ENCODE measurements at regions not wholly inside any gene's neighbourhood (a gene's known extent, or its start where the extent isn't known, plus 50 kb on each side); places are given as distances from the start of the nearest gene placed in this dataset.

DNA sequence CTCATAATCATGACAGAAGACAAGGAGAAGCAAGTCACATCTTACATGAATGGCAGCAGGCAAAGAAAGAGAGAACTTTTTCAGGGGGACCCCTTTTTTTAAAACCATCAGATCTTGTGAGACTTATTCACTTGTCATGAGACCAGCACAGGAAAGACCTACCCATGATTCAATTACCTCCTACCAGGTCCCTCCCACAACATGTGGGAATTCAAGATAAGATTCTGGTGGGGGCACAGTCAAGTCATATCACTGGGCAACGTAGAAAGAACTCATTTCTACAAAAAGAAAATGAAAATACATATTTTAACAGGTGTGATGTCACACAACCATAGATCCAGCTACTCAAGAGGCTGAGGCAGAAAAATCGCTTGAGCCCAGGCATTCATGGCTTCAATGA lies 304.1 kb downstream of the IPMK start:
- ChIA-PET CTCF (no interaction called here), POLR2A (no interaction called here)
- WGBS (ENCODE audit: low lambda C conversion rate), result 51% methylated on average over 2 of the region's 2 CpGs
- Histone ChIP-seq H3K27ac (ENCODE audit: low read depth in 2 of 2, low read length in 1 of 2) (peak overlapping the region in 1 of 2 experiments; percentile 77; a peak in 2 of 4 replicates), H3K79me2 (ENCODE audit: insufficient read depth) (no peaks in the 10 kb centered on the region), H3K9ac (no peak overlapping the region), H3K4me3 (ENCODE audit: low read depth in 2 of 2, low read length in 1 of 2) (no peak overlapping the region), H3K36me3 (replicated peaks in 1 of 2; ENCODE audit: control insufficient read depth in 1 of 2, insufficient read depth in 2 of 2, low read length in 1 of 2) (no peaks in the 10 kb centered on the region), H3F3A (replicated peaks; ENCODE audit: insufficient read depth) (peaks cover 7% of the 10 kb centered on the region), H4K20me1 (ENCODE audit: insufficient read depth) (no peaks in the 10 kb centered on the region), H3K27me3 (ENCODE audit: insufficient read depth) (no peaks in the 10 kb centered on the region), H2AFZ (ENCODE audit: low read depth) (0 out of 2 replicates have a peak overlapping the region, but pooled peaks have one; percentile 5), H3K4me1 (ENCODE audit: control insufficient read depth in 1 of 2, insufficient read depth in 2 of 2, low read depth in 1 of 2, low read length in 1 of 2) (peaks cover 2 to 6% of the 10 kb centered on the region in 2 experiments; a peak in 2 of 4 replicates), H3K9me2 (no peaks in the 10 kb centered on the region), H3K4me2 (no peak overlapping the region), H3K9me3 (no peaks in the 10 kb centered on the region)
- no peak for TF ChIP-seq MAX (IDR thresholded peaks at IDR 0.05; ENCODE audit: low read depth)
- TF ChIP-seq YY1 (IDR thresholded peaks at IDR 0.05; ENCODE audit: low read depth), result no peak
- TF ChIP-seq, protein P1, sequence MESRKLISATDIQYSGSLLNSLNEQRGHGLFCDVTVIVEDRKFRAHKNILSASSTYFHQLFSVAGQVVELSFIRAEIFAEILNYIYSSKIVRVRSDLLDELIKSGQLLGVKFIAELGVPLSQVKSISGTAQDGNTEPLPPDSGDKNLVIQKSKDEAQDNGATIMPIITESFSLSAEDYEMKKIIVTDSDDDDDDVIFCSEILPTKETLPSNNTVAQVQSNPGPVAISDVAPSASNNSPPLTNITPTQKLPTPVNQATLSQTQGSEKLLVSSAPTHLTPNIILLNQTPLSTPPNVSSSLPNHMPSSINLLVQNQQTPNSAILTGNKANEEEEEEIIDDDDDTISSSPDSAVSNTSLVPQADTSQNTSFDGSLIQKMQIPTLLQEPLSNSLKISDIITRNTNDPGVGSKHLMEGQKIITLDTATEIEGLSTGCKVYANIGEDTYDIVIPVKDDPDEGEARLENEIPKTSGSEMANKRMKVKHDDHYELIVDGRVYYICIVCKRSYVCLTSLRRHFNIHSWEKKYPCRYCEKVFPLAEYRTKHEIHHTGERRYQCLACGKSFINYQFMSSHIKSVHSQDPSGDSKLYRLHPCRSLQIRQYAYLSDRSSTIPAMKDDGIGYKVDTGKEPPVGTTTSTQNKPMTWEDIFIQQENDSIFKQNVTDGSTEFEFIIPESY (IDR thresholded peaks at IDR 0.05; ENCODE audit: borderline replicate concordance, low read depth), result no peak
- DNase-seq, result no peak

DNA sequence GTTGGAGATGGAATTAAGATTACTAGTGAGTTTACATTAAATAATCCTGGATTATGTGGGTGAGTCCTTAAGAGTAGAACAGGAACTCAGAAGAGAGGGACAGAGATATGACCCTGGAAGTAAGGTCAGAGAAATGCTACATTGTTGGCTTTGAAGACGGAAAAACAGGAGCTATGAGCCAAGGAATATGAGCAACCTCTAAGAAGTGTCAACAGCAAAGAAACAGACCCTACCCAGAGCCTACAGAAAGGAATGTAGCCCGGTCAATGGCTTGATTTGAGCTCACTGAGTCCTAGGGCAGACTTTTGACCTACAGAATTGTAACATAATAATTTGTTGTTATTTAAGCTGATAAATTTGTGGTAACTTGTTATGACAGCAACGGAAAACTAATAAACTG lies 304.9 kb downstream of the IPMK start:
- H3K27ac ChIP-seq (ENCODE audit: low read depth in 2 of 2, low read length in 1 of 2), result no peak overlapping the region

More for the DNA sequence above, 304.9 kb downstream of the IPMK start:
- Histone ChIP-seq H3K79me2 (ENCODE audit: insufficient read depth) (no peaks in the 10 kb centered on the region), H3K27me3 (ENCODE audit: insufficient read depth) (no peaks in the 10 kb centered on the region), H2AFZ (ENCODE audit: low read depth) (no peak overlapping the region), H3F3A (replicated peaks; ENCODE audit: insufficient read depth) (peaks cover 7% of the 10 kb centered on the region), H4K20me1 (ENCODE audit: insufficient read depth) (no peaks in the 10 kb centered on the region), H3K36me3 (replicated peaks in 1 of 2; ENCODE audit: control insufficient read depth in 1 of 2, insufficient read depth in 2 of 2, low read length in 1 of 2) (no peaks in the 10 kb centered on the region), H3K4me2 (no peak overlapping the region), H3K4me1 (ENCODE audit: control insufficient read depth in 1 of 2, insufficient read depth in 2 of 2, low read depth in 1 of 2, low read length in 1 of 2) (peaks cover 2 to 6% of the 10 kb centered on the region in 2 experiments; a peak in 2 of 4 replicates), H3K9ac (no peak overlapping the region), H3K9me3 (no peaks in the 10 kb centered on the region), H3K9me2 (no peaks in the 10 kb centered on the region), H3K4me3 (ENCODE audit: low read depth in 2 of 2, low read length in 1 of 2) (no peak overlapping the region)
- TF ChIP-seq POLR2AphosphoS5 (IDR thresholded peaks at IDR 0.05; ENCODE audit: low read depth, low read length), result no peak
- no peak for TF ChIP-seq ELF1 (IDR thresholded peaks at IDR 0.05)
- no peak for TF ChIP-seq TCF12 (IDR thresholded peaks at IDR 0.05)
- no peak for TF ChIP-seq USF2 (IDR thresholded peaks at IDR 0.05; ENCODE audit: borderline replicate concordance, low read depth, low read length)
- TF ChIP-seq TAF1 (IDR thresholded peaks at IDR 0.05; ENCODE audit: borderline replicate concordance, low read depth, low read length), result no peak
- no peak for TF ChIP-seq EZH2phosphoT487 (IDR thresholded peaks at IDR 0.05; ENCODE audit: borderline replicate concordance, low read depth)
- TF ChIP-seq, protein P1 (IDR thresholded peaks at IDR 0.05; ENCODE audit: borderline replicate concordance, low read depth), result no peak
- no peak for TF ChIP-seq RCOR1 (IDR thresholded peaks at IDR 0.05; ENCODE audit: low read length)
- TF ChIP-seq USF1 (IDR thresholded peaks at IDR 0.05; ENCODE audit: borderline replicate concordance, low read depth), result no peak
- TF ChIP-seq REST (IDR thresholded peaks at IDR 0.05; ENCODE audit: low read depth, low read length), result no peak
- TF ChIP-seq SMC3 (IDR thresholded peaks at IDR 0.05; ENCODE audit: low read depth, low read length), result no peak
- DNase-seq, result no peak
- ChIA-PET POLR2A (no interaction called here), CTCF (interaction anchor here (1.5 kb wide), 1 partner anchor 189 kb away, joined by 3 read pairs; no protein-coding TSS in a partner anchor)
- WGBS (ENCODE audit: low lambda C conversion rate), result 55% methylated on average over 3 of the region's 3 CpGs
